Fibroblast of lung (primary cell): ENCODE measurements at regions not wholly inside any gene's neighbourhood (a gene's known extent, or its start where the extent isn't known, plus 50 kb on each side); places are given as distances from the start of the nearest gene placed in this dataset.

ENCODE experiments used
- EZH2 ChIP-seq: IDR thresholded peaks from 2 replicates; pipeline ENCODE4 v1.5.1; 2012; ENCODE audit warnings: low read length, control low read depth, mild to moderate bottlenecking; ENCODE audit errors: missing control alignments
- TF ChIP-seq, protein P1 (sequence below), 2 donors: IDR thresholded peaks in 1 of 2; conservative IDR thresholded peaks in 1 of 2; 1 replicate in 1 of 2; 2 replicates in 1 of 2; pipeline ENCODE4 v1.5.1; 2011 to 2012; ENCODE audit warnings: low read length in 2 of 2, control low read depth in 1 of 2, inconsistent platforms in 1 of 2, low read depth in 1 of 2, mild to moderate bottlenecking in 1 of 2

DNA sequence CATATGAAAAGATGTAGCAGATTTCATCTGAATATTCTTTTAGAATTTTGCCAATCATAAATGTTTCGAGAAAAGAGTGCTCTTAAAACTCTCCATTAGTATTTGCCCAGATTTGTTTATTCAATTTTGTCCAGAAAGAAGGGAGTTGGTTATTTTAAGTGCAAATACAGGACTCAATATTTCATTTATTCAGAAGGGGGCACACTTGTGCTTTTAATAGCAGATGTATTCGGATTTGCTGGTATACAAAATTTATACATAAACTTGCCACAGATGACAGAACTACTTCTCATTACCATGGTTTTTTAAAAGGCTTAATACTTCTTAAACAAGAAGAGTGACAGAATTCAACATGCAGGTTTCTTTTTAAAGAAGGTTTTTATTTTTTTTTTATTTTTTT lies 69.8 kb upstream of the GRM7 start:
- TF ChIP-seq, protein P1, sequence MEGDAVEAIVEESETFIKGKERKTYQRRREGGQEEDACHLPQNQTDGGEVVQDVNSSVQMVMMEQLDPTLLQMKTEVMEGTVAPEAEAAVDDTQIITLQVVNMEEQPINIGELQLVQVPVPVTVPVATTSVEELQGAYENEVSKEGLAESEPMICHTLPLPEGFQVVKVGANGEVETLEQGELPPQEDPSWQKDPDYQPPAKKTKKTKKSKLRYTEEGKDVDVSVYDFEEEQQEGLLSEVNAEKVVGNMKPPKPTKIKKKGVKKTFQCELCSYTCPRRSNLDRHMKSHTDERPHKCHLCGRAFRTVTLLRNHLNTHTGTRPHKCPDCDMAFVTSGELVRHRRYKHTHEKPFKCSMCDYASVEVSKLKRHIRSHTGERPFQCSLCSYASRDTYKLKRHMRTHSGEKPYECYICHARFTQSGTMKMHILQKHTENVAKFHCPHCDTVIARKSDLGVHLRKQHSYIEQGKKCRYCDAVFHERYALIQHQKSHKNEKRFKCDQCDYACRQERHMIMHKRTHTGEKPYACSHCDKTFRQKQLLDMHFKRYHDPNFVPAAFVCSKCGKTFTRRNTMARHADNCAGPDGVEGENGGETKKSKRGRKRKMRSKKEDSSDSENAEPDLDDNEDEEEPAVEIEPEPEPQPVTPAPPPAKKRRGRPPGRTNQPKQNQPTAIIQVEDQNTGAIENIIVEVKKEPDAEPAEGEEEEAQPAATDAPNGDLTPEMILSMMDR (conservative IDR thresholded peaks at IDR 0.05 in 1 of 2, IDR thresholded peaks at IDR 0.05 in 1 of 2; ENCODE audit: low read depth in 1 of 2, low read length in 2 of 2): no peak
- no peak for TF ChIP-seq EZH2
